Gastrocnemius medialis (tissue), 4 donors: ENCODE measurements at regions not wholly inside any gene's neighbourhood (a gene's known extent, or its start where the extent isn't known, plus 50 kb on each side); places are given as distances from the start of the nearest gene placed in this dataset.

Experiments
- ATAC-seq, 2 donors: fragments of 150-250 bp; one replicate each; pipeline ENCODE4 v1.9.1; 2016
- DNase-seq, 2 donors: peaks; one replicate each; pipeline ENCODE4 v3.0.0-alpha.2; 2019
- H3K27ac ChIP-seq, 4 donors: fragments of 200-600 bp; sonication (generic); 1 replicate in 1 of 4; 2 replicates in 3 of 4; pipeline ENCODE4 v1.5.1; 2016 to 2018; ENCODE audit warnings: mild to moderate bottlenecking in 2 of 4, moderate library complexity in 1 of 4
- H3K27me3 ChIP-seq, 3 donors: fragments of 200-600 bp; sonication (generic) in 2 of 3; 1 replicate in 1 of 3; 2 replicates in 2 of 3; pipeline versions ENCODE4 v1.5.1 to v1.6.0; 2016 to 2019; ENCODE audit warnings: mild to moderate bottlenecking in 1 of 3, moderate library complexity in 1 of 3
- H3K36me3 ChIP-seq, 2 donors: fragments of 200-600 bp; sonication (generic) in 1 of 2; one replicate each; pipeline ENCODE4 v1.5.1; 2017 to 2018
- H3K4me1 ChIP-seq, 2 donors: fragments of 200-600 bp; sonication (generic) in 1 of 2; one replicate each; pipeline ENCODE4 v1.5.1; 2016 to 2017; ENCODE audit warnings: mild to moderate bottlenecking in 2 of 2
- H3K4me3 ChIP-seq, 4 donors: fragments of 200-600 bp; sonication (generic) in 3 of 4; 1 replicate in 1 of 4; 2 replicates in 3 of 4; pipeline ENCODE4 v1.5.1; 2016 to 2019; ENCODE audit warnings: mild to moderate bottlenecking in 2 of 4
- H3K9me3 ChIP-seq, 3 donors: fragments of 200-600 bp; sonication (generic) in 2 of 3; 1 replicate in 1 of 3; 2 replicates in 2 of 3; pipeline ENCODE4 v1.5.1; 2016 to 2019
- POLR2A ChIP-seq, 2 donors: fragments of 450-650 bp; IDR thresholded peaks; one replicate each; pipeline ENCODE4 v1.6.1; 2017; ENCODE audit warnings: antibody characterized with exemption in 2 of 2, mild to moderate bottlenecking in 2 of 2, moderate library complexity in 2 of 2
- in situ Hi-C, 4 donors: fragments of 200-750 bp; cut with MboI; loops; one replicate each; pipeline versions ENCODE4 v1.15.0 to v1.8.0; 2017; ENCODE audit warnings: low sequenced_read_pairs in 4 of 4
- intact Hi-C: fragments of 100-400 bp; cut with DNase I; formaldehyde crosslinking; loops from one replicate; pipeline ENCODE4 v1.15.1; 2023; ENCODE audit warnings: low total_unique reads
- TF ChIP-seq, protein P1 (sequence below), 5 experiments: fragments of 450-650 bp in 3 of 5; fragments of 200-600 bp in 2 of 5; sonication (generic) in 2 of 5; IDR thresholded peaks in 4 of 5; conservative IDR thresholded peaks in 1 of 5; 1 replicate in 4 of 5; 2 replicates in 1 of 5; pipeline ENCODE4 v1.5.1; 2016 to 2019; ENCODE audit warnings: antibody characterized with exemption in 5 of 5, mild to moderate bottlenecking in 3 of 5, moderate library complexity in 3 of 5

- no peaks in the 10 kb centered on the region for H3K4me1 ChIP-seq
- H3K27me3 ChIP-seq, result no peaks in the 10 kb centered on the region
- in situ Hi-C loops, result no loop called here
- no peaks in the 10 kb centered on the region for H3K9me3 ChIP-seq
- H3K36me3 ChIP-seq, result no peaks in the 10 kb centered on the region
- no peak for DNase-seq
- H3K27ac ChIP-seq, result no peak overlapping the region
- no peak overlapping the region for H3K4me3 ChIP-seq
- intact Hi-C loops, result no loop called here
- TF ChIP-seq, protein P1, sequence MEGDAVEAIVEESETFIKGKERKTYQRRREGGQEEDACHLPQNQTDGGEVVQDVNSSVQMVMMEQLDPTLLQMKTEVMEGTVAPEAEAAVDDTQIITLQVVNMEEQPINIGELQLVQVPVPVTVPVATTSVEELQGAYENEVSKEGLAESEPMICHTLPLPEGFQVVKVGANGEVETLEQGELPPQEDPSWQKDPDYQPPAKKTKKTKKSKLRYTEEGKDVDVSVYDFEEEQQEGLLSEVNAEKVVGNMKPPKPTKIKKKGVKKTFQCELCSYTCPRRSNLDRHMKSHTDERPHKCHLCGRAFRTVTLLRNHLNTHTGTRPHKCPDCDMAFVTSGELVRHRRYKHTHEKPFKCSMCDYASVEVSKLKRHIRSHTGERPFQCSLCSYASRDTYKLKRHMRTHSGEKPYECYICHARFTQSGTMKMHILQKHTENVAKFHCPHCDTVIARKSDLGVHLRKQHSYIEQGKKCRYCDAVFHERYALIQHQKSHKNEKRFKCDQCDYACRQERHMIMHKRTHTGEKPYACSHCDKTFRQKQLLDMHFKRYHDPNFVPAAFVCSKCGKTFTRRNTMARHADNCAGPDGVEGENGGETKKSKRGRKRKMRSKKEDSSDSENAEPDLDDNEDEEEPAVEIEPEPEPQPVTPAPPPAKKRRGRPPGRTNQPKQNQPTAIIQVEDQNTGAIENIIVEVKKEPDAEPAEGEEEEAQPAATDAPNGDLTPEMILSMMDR (IDR thresholded peaks at IDR 0.05 in 4 of 5, conservative IDR thresholded peaks at IDR 0.05 in 1 of 5), result no peak
- TF ChIP-seq POLR2A (IDR thresholded peaks at IDR 0.05), result no peak
- ATAC-seq, result no peak
Measured at GRCh38 chr4:63578383-63578782, 830.9 kb downstream of the TECRL start.

DNA sequence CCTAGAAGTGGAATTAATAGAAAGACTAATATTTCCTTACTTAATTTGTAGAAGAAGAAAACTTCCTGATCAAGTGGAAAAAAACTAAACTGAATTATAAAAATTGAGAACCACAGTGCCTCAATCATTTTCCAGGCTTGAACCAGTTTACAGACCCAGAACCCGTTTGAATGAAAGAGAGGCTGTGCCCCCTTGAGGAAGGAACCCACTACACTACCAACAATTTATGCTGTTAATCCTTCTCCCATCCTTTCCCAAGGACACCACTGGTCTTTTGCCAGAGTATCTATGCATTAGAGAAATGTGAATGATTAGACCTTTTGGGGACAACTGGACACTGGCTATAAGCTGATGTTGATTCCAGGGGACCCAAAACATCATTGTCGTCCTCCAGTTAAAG is 842.6 kb downstream of the TECRL start:
- in situ Hi-C loops, result no loop called here
- intact Hi-C loops, result no loop called here
- TF ChIP-seq, protein P1 (IDR thresholded peaks at IDR 0.05 in 4 of 5, conservative IDR thresholded peaks at IDR 0.05 in 1 of 5), result no peak
- TF ChIP-seq POLR2A (IDR thresholded peaks at IDR 0.05), result no peak

GRCh38 chr4:63563288-63564014 is 845.8 kb downstream of the TECRL start:
- TF ChIP-seq, protein P1 (IDR thresholded peaks at IDR 0.05 in 4 of 5, conservative IDR thresholded peaks at IDR 0.05 in 1 of 5), result no peak
- no peak for TF ChIP-seq POLR2A (IDR thresholded peaks at IDR 0.05)
- no peaks in the 10 kb centered on the region for H3K27me3 ChIP-seq
- no peaks in the 10 kb centered on the region for H3K4me1 ChIP-seq
- no peaks in the 10 kb centered on the region for H3K9me3 ChIP-seq
- H3K27ac ChIP-seq, result no peak overlapping the region
- in situ Hi-C loops, result no loop called here
- no peak for DNase-seq
- ATAC-seq, result no peak
- no peak overlapping the region for H3K4me3 ChIP-seq
- no peaks in the 10 kb centered on the region for H3K36me3 ChIP-seq
- intact Hi-C loops, result no loop called here

More for the DNA sequence above, 842.6 kb downstream of the TECRL start:
- DNase-seq, result no peak
- Histone ChIP-seq H3K4me3 (no peak overlapping the region), H3K9me3 (no peaks in the 10 kb centered on the region), H3K4me1 (no peaks in the 10 kb centered on the region), H3K27ac (no peak overlapping the region), H3K36me3 (no peaks in the 10 kb centered on the region), H3K27me3 (no peaks in the 10 kb centered on the region)
- no peak for ATAC-seq

DNA sequence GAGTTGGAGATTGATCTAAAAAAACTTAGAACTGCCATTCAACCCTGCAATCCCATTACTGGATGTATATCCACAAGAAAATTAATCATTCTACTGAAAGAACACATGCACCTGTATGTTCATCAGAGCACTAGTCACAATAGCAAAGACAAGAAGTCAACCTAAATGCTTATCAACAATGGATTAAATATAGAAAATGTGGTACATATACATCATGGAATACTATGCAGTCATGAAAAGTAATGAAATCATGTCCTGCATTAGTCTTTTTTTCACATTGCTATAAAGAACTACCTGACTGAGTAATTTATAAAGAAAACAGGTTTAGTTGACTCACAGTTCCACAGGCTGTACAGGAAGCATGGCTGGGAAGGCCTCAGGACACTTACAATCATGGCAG is 850.5 kb downstream of the TECRL start:
- no peak for ATAC-seq

More for the DNA sequence above, 850.5 kb downstream of the TECRL start:
- intact Hi-C loops (no loop called here), in situ Hi-C loops (no loop called here)
- Histone ChIP-seq H3K4me1 (no peaks in the 10 kb centered on the region), H3K4me3 (no peak overlapping the region), H3K27ac (no peak overlapping the region), H3K36me3 (no peaks in the 10 kb centered on the region), H3K9me3 (no peaks in the 10 kb centered on the region), H3K27me3 (no peaks in the 10 kb centered on the region)
- TF ChIP-seq, protein P1 (IDR thresholded peaks at IDR 0.05 in 4 of 5, conservative IDR thresholded peaks at IDR 0.05 in 1 of 5), result no peak
- DNase-seq, result no peak
